DMS 273 treated with DMSO at 0.1 percent for 48 hours (cell line): ENCODE measurements at regions not wholly inside any gene's neighbourhood (a gene's known extent, or its start where the extent isn't known, plus 50 kb on each side); places are given as distances from the start of the nearest gene placed in this dataset.

ENCODE experiments used
- DNase-seq: peaks from one replicate; lab custom pipeline; 2025; lab: John Stamatoyannopoulos, UW

DNA sequence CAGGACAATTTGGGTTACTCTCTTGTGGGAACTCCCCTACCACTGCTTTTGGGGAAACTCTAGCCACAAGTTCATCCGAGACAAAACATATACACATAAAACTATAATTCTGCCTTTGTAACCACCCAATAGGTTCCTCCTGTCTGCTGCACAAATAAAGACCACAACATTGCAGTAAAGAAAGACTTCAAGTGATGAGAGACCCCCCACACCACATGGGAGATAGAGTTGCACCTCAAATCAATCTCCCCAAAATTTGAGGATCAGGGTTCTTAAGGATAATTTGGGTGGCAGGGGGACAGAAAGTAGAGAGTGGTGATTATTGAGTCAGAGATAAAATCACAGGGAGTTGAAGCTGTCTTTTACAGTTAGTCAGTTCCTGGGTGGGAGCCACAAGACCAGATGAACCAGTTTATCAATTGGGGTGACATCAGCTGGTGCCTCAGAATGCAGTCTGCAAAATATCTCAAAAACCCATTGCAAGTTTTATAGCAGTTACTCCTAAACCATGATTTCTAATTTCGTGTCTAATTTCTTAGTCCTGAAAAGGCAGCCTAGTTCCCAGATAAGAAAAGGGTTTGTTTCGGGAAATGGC lies 1348.5 kb downstream of the PCDH9 start:
- DNase-seq, result no peak

DNA sequence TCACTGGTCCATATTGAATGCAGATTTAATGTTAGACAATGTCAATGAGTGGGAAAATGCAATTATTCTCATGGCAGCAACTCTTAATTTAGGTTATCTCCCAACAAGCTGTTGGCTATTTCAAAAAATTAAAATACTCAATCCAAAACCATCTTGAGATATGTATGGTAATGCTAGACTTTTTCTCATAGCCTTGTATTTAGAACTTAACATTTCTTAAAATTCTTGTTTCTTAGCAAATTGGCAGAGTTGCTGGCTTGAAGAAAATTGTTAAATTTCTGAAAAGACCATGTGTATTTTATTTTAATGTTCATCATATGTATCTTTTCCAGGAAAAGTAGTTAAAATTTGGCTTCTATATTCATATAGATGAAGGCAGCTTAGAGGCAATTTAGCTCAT lies 1355.1 kb downstream of the PCDH9 start:
- no peak for DNase-seq

DNA sequence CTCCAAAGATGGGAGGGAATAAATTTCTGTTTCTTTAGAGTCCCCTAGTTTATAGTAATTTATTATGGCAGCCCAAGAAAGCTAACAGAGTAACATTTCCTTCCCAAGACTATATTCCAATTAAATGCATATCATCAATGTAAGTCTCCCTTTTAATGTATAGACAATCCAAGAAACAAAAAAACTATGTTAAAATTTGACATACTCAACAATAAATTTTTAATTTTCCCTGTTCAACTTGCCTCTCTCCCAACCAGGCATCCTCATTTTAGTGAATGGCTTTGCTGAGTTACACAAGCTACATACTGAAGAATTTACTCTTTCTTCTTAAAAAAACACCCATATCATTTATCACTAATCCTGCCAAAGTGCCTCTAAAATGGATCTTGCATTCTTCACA lies 1357.7 kb downstream of the PCDH9 start:
- DNase-seq, result no peak

DNA sequence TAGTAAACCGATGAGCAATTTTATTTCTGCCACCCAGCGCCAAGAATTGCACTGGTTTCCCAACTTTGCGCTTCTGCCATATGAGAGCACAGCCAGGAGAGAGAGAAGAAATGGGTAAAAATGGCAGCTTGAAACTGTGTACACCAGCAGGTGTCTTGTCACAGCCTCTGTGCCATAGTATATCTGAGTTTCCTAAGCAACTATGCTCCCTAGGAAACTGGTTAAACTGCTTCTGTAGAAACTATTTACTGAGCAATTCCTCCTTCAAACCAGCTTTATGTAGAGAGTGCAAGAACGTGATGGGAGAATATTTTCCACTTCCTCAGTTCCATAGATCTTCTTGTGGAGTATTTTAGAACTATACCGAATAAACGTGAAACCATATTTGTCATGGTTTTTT lies 1361.3 kb downstream of the PCDH9 start:
- DNase-seq, result no peak

DNA sequence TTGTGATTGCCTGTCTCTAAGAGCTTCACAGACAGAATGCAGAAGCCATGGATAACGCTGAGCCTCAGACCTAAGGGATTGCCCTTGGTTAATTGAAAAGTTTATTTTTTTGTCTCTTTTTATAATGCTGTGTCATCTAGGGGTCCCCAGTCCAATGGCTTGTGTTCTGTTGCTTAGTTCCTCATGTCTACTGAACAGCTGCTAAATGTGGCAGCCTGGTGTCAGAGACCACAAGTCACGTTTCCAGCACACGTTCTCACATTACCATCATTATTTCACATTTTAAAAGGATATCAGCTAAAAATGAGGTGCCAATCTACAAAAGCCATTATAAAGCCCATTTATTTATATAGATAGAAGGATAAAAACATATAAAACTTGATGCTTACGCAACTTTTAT lies 1362.0 kb downstream of the PCDH9 start:
- no peak for DNase-seq

DNA sequence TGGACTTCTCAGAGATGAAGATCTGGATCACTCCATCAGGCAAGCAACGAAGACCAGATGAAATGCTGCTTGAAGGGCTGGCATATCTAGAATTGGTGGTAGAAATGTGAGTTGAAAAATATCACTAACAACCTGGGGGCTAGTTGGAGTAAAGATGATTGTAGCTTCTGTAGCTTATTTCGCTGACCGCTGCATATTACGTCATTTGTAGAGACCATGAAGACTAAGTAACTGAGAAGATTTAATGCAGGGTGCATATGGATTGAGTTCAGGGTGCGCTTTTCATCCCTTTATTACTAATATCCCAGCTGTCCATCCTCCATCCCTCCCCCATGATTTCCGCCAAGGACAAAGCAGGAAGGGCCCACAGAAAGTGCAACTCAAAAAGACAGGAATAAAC lies 1364.0 kb downstream of the PCDH9 start:
- no peak for DNase-seq

DNA sequence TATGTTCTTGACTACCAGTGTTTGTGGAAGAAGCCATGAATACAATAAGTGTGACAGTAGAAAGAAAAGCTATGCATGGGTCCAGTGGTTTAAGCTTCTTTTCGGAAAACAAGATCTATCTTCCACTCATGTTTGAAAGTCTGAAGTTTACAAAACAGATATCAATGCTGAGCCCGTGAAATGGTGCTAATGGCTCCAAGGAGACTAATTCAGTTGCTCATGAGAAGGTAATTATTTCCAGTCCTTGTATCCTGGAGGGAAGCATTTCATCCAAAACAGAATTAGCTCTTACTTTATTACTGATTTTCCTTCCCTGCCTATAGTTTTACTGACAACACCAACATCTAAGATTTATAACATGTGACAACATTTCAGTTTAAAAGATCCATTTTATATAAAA lies 1364.9 kb downstream of the PCDH9 start:
- DNase-seq, result no peak

DNA sequence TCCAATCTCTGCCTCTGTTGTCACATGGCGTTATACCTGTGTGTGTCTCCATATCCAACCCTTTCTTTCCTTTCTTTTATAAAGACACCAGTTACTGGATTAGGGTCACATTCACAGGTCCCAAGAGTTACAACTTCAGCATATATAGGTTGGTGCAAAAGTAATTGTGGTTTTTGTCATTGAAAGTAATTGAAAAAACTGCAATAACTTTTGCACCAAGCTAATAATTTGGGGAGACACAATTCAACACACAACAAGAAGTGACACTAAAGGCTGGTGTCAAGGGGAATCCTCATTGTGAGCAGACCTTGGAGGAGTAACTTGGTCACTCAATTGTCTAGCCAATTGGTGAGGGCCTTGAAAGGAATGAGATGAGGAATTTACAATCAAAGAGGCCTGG lies 1366.1 kb downstream of the PCDH9 start:
- DNase-seq, result no peak

DNA sequence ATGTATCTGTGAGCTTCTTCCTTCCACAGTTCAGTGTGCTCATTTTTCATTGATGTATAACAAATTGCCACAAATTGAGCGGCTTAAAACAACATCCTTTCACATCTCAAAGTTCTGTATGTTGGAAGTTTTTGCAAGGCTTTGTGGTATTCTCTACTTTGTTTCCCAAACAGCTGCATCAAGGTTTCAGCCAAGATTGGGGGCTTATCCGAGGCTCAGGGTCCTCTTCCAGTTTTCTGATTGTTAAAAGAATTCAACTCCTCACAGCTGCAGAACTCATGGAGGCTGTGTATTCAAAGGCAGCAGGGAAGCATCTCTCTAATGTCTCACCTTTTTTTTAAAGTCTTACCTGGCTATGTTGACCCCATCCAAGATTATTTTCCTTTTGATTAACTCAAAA lies 1369.8 kb downstream of the PCDH9 start:
- DNase-seq, result no peak

DNA sequence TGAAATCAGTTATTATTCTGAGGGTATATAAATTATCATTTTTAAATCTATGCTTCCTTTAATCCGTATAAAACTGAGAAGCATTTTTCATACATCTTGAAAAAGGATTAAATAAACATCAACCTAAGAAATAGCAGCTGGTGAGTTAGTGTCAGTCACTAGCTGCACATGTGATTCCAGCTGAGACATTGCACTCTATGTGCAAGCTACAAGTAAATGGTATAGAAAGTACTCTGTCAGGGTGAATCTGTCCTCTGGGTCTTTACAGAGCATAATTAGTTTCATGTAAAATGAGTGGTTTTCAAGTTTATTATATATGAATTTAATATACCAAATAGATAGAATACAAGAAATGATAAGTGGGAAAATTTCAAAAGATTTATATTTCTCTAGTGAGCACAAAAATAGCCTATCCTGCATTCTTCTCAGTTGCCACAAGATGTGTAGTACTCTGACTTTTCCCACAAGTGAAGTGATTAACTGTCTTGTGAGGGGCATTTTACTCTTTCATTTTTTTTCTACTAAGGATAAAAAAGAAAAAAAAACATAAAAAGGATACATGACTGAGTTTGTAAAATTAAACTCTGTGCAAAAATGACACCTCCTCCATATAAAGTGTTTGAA lies 1372.1 kb downstream of the PCDH9 start:
- DNase-seq, result no peak

DNA sequence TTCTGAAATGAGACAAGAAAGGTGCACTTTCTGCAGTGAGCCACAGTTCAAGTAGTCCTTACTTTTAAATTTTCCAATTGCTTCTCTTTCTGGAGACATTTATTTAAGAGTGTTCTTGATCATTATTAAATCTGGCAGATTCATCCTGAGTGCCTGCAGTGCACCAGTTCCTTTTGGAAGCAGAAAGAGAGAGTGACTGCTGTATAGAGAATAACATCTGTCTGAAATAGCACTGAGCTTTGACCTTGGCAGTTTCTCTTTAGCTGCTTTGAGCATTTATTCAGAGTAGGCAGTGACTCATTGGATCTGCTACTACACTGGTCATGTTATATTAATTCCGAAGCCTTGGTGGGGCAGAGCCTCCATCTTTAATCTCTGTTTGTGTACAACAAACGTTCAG lies 1373.7 kb downstream of the PCDH9 start:
- no peak for DNase-seq

DNA sequence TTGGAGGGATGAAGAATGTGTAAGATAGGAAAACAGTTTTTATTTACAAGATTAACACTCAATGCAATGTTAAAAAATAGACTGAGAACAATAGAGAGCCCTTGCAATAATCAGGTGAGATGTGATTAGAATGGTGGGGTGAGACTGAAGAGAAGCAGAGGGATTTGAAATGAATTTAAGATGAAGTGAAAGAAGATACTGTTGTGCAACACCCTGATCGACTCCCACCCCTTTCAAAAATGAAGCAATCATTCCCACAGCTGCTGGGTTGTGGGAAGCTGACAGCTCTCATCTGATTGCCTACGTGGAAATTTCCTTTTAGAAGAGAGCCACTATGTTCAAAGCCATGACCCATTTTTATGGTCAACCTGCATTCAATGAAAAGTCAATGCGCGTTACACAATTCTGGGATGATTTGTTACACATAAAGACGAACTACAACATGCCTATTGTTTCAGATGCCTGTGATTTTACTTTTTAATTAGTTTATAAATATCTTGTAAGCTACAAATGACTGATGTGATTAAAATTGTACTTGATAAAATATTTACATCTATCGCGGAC lies 1374.8 kb downstream of the PCDH9 start:
- no peak for DNase-seq

DNA sequence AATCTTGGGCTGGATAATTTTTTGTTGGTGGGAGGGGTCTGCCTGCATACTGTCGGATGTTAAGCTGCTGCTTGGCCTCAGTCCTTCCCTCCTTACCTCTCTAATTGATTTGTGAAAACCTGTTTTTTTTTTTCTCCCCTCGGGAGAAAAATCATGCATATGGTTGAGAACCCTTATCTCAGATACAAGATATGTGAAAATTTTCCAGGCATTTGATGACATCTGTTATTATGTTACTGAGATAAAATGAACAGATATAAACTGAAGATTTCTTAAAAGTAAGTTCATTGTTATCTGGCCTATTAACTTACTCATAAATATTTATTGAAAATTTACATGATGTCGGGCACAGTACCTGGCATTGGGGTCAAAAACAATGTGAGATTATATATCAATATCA lies 1375.7 kb downstream of the PCDH9 start:
- DNase-seq, result no peak

DNA sequence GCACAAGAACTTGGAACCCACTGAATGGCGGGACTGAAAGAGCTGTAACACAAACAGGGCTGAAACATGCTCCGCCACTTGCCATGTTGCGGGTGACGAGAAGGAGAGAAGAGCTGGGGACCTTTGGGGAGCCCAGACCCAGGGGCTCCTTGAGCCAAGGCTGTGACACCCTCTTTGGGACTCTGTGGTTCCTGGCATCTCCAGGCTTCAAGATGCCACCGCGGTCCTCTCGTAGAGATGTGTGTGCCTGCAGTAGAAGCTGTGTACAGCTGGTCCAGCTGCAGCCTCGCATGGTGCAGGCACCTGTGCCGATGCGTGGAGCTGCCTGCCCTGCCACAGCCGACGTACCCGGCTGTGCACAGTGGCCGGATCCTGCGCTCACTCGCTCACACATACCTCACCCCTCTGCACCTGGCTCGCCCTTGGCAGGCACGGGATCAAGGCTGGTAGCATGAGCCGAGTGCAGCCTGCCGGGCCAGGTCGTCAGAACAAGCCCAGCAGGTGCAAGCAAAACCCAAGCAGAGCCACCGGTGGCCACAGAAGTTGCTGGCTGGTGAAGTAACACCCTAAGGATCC lies 1385.8 kb downstream of the PCDH9 start:
- no peak for DNase-seq

DNA sequence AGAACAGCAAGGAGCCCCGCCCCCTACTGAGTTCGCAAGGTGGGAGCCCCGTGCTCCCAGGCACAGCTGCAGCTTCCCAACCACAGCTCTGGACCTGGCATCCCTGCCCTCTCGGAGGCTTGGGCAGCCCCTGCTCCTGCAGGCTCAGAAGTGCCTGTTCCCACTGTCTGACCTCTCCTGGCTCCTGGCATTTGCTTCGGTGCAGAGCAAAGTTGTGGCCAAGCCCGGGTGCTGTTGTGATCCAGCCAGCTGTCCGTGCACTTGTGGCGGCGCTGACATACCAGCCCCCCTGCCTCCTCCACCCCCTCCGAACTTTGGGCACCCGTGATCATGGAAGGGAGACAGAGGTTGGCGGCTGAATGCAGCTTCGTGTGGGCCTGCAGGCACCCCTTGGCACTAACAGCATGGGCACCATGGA lies 1386.8 kb downstream of the PCDH9 start:
- DNase-seq, result no peak

DNA sequence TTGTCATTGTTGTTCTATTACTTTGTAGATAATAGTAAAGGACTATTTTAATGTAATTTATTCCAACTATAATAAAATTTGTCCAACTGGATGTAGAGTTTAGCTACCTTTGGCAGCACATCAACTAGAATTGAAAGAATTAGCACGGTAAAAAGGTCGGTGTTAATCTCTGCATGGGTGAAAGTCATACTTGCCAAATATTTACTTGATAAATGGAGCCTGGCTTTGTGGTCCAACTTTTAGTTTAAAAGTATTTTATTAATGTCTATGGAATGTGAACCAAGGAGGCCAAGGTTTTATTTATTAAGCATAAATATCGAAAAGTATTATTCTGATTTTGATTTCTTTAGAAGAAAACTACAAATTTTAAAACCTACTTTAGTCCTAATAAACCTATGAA lies 1389.0 kb downstream of the PCDH9 start:
- no peak for DNase-seq

DNA sequence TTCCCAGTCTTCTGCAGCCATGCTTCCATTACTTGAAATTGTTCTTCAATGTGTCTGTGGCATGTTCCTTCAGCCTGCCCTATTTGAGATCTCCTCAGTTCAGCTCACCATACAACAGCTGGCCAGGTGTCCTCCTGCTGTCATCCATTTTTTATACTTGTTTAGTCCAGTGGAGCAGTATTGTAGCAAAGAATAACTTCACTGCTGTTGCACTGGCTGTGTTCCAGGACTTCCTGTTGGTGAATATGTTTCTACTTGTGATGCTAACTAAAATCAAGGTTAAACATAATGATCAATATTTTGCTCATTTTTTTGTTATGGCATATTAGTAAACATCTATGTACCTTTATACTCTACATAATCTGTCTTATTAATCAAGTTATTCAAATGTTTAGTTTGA lies 1394.1 kb downstream of the PCDH9 start:
- DNase-seq, result no peak

DNA sequence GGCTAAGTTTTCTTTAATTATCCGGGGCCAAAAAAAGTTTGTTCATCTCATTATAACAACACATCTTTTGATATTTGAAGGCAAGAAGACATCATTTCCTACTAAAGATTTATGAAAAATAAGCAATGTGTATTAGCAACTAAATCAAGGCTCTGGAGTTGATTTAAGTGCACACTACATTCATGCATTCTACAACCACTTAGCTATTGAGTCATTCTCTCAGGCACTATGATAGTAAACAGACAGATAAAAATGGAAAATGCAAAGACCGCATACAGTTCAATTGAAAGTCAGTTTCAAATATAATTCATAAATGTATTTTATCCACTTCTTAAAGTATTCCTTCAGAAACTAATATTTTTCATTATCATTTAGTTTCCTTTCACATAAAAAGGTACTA lies 1395.2 kb downstream of the PCDH9 start:
- DNase-seq, result no peak

DNA sequence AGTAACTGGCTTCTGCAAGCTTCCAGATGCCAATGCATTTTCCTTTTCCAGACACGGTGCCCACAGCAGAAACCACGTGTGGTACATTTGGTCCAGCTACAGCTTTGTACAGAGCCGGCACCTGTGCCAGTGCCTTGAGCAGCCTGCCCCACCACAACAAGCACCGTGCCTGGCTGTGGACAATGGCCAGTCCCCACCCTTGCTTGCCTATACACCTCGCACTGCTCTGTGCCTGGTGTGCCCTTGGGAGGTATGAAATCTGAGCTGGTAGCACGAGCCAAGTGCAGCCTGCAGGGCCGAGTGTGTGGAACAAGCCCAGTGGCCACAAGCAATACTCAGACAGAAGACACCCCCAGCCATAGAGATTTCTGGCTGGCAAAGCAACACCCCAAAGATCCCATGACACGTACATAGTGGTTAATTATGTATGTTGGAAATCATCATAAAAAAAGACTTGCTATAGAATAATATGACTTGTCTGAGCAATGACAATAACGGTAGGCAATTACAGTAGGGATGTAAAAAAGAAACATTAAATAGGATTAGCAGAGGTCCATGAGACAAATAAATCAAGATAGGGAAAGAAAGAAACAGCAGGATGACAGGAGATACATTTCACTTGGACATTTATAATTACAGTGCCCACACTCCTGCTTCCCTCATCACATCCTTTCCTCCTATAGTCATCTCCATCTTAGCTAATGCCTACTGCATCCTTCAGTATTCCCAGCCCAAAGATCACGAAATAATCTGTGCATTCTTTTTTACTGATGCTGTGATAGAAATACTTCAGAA lies 1399.5 kb downstream of the PCDH9 start:
- no peak for DNase-seq

DNA sequence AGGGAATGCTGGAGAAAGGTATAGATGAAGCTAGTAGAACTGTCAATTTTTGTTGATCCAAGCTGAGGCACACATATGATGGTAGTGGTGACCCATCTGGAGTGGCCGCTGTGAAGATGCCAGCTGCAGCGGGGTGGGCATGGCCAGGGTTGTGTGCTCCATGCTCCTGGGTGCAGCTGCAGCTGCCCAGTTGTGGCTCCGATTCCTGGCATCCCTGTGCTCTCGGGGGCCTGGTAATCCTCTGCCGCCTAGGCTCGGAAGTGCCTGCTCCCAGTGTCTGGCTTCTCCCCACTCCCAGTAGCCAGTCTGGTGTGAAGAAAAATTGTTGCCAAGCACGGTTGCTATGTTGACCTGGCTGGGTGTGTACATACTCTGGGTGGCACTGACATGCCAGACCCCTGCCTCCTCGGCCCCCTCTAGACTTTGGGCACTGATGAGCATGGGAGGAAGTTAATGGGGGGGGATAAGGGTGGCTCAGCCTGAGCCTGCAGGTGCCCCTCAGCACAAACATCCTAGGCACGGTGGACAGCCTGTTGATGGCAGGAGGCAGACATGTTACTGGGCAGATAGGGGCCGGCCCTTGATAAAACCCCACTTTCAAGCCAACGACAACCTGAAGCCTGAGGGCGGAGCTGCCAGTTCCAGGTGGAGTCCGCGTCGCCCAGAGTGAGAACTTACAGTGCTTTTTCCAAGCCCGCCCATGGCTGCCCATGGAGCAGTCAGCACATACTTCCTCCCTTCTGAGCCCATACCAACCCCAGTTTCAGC lies 1400.7 kb downstream of the PCDH9 start:
- no peak for DNase-seq

DNA sequence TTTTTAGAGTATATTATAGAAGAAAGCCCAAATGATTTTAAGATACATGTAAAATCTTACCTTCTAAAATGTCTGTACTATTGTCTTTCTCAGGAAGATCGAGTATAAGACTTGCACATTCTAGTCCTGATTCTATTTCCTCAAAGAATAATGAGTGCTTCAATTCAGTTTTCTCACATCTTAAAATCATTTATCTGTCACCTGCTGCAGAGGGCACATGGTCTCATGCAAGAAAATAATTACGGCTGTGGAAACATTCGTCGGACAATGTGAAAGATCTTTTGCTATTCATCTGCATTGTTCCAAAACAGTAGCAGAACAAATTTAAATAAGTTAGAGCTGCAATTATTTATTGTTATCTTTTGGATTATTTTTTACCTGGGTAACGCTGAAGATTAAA lies 1403.5 kb downstream of the PCDH9 start:
- no peak for DNase-seq

DNA sequence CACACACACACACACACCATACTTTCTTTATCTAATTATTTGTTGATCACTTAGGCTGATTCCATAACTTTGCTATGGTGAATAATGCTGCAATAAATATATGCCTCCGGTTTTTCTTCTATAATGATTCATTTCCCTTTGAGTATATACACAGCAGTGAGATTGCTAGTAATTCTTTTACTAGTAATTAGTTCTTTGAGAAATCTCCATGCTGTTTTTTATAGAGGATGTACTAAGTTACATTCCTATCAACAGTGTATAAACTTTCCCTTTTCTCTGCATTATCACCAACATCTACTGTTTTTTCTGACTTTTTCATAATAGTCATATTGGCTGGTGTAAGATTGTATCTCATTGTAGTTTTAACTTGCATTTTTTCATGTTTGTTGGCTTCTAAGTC lies 1405.1 kb downstream of the PCDH9 start:
- no peak for DNase-seq
